GM18520 (cell line): ENCODE measurements at regions not wholly inside any gene's neighbourhood (a gene's known extent, or its start where the extent isn't known, plus 50 kb on each side); places are given as distances from the start of the nearest gene placed in this dataset.

ENCODE experiments used
- ATAC-seq: cut with Tn5 transposase; IDR thresholded peaks from one replicate; pipeline ENCODE4 v1.9.1; 2021; ENCODE audit not compliant: unreplicated experiment

DNA sequence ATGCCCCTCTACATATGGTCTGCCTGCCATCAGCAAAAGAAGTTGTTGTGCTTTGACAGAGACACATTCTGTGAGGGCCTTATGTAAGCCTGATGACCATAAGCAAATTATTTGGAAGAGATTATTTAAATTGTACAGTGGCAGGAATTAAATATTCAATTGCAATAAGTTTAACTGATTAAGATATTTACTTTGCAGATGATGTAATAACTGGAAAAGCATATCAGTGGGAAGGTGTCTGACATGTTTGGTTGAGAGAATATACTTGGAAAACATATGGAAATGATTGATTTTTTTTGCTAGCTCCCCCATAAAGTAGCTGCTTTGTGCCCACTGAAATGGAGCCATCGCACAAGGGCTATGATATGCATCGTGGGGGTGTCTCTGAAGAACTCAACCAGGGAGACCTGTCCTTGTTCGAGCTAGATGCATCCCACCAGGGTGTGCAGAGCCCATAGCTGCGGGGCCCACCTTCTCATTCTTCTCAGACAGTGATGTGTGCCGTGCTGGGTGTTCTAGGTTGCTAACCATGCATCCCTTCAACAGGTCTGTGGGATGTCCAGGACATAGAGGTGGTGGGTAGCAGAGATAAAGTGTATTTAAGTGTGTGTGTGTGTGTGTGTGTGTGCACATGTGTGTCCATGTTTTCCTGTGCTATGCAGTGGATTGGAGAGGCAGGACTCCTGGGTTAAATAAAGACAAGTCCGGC lies 90.4 kb upstream of the PARD3B start:
- no peak for ATAC-seq

DNA sequence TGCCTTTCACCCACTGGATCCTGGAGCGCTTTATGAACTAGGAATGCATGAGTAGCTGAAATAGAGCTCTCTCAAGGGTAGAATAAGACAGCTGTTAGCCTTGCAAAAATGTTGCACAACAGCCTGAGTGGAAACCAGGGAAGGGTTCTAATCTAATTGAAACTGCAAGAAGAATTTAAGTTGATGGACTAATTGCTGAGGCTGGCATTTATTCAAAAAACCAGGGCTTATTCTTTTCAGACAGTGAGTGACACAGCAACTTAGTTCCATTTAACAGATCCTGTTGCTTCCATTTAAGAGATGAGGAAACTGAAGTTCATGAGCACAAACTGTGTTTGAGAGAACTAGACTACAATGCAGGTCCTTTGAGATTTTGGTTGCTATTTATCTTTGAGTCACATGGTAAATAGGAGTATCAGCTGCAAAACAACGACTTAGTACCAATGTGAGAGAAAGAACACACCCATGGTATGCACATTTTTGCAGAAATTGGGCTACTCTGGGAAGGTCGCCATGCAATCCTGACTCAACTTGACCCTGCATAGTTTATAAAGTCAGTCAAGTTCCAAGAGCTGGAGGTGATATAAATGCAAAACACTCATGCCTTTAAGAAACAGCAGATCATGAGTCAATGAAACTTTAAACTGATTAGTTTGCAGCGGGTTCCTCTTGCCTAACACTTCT lies 76.4 kb upstream of the PARD3B start:
- ATAC-seq, result no peak

DNA sequence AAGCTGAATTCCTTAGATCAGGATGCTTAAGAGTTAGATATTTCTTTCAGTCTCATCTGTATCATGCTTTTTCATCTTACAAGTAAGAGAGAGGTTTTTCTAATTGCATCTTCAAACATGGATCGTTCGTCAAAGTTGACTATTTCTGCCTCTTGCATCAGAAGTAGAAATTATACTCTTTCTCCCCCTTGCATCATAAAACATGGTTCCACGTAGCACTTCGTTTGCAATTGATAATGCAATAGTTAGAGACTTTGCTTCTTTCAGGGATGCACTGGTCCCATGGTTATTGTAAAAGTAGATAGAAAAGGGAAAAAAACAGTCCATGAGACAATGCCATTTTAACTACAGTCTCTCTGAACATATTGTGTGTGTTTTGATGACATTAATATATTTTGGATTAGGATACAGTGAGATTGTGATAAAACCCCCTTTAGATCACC lies 75.1 kb upstream of the PARD3B start:
- no peak for ATAC-seq

DNA sequence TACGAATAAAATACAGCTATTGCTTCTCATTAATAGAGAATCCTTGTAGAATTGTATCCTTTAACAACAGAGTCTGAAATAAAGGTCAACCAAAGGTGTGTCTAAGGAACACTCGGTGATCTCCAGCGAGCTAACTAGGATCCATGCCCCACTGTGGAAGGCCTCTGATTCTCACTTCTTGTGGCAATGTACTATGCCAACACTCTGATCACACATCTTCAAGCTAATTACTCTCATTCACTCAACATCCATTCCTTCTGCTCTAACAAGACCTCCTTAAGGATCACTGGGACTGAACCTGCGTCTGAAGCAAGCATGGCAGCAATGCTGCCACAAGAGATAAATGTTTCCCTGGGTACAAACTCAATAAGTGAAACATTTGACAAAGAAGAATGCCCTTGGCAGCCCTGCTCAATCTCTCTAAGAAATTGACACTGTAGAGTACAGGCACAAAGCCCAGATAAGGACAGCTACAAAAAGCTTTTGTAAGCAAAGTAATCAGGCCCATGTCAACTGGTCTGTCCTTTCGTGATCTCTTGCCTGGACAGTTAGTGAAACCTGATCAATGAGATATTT lies 74.6 kb upstream of the PARD3B start:
- ATAC-seq, result no peak

DNA sequence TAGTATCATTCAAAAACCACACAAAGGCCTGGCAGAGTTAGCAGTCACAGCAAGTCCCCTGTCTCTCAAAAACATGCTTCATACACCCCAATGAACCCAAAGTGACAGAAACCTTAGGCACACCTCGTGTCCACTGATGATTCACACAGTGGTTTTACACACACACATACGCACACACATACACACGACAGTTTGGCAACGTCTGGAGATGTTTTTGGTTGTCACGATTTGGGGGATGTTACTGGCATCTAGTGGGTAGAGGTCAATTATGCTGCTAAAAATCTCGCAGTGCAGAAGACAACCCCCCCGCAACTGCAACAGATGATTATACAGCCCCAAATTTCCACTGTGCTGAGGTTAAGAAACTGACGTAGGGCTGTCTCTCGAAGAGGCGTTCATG lies 72.9 kb upstream of the PARD3B start:
- ATAC-seq, result no peak

DNA sequence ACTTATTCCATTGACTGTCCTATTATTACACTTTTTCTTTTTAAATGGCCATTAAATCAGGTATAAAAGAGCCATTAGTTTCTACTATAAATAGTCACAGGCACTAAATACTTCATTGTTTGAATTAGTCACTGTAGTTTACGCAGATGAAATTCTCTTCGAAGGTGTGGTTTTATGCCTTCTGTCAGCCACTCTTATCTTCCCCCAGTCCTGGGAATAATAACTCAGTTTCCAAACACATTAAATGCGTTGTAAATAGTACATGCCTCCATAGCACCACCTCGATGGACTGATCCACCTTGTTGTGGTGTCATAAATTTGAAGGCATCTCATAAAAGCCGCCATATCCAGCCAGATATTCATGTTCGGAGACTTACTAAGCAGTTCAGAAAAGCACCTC lies 72.1 kb upstream of the PARD3B start:
- ATAC-seq, result no peak

DNA sequence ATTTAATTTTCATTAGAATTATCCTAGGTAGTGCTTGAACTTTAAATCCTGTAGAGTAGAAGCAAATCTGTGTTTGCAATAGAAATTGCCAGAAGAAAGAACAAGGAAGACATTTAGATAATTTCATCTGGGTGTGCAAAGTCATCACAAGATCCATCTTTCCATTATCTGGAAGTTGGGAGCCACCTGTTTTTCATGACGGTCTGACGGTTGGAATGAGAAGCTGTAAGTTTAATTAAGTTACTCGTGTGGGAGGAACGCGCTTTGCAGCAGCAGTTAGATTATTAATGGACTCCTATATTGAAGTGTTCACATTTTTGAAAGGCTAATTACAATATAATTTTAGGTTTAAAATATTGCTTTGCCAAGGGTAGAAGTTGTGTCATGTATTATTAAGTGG lies 69.9 kb upstream of the PARD3B start:
- no peak for ATAC-seq

DNA sequence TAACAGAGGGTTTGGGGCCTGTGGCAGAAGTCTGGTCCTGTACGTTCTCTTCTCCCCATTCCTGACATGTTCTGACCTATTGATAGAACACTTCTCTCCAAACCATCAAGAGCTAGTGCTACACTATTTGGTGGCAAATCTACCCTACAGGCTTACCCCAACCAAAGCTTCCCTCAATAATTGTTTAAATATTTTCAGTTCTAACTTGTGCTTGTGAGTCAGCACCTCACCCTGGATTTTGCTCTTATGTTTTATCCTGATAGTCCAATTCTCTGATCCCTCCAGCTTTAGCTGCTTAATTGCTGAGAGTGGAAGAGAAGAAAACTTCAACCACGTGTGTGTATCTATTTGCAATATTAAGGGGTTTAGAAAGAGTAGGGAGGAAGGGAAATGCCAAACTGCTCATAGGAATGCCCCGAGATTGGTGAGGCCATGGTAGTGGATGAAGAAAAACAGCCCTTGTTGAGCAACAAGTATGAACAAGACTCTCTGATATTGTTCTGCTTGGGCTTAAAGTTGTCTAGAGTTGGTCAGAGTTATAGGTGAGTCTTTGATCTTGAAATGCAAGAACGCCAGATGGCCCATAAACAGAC lies 67.8 kb upstream of the PARD3B start:
- ATAC-seq, result no peak

DNA sequence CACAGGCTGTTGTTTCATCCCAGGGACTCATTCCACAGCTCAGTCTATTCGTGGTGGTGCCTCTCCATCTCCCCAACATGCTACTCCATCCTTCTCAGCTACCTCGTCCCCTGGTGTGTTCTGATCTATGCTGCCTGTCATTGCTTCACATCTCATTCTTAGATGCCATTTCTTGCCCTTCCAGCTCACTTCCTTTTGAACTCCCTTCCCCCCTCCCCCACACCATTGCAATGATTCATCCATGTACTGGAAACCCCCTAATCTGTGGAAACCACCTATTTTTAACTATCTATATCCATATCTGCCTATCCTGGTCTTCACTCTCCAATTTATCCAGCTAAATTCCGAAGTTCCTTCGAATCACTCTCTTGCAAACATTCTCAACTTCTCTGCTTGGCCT lies 65.7 kb upstream of the PARD3B start:
- no peak for ATAC-seq

DNA sequence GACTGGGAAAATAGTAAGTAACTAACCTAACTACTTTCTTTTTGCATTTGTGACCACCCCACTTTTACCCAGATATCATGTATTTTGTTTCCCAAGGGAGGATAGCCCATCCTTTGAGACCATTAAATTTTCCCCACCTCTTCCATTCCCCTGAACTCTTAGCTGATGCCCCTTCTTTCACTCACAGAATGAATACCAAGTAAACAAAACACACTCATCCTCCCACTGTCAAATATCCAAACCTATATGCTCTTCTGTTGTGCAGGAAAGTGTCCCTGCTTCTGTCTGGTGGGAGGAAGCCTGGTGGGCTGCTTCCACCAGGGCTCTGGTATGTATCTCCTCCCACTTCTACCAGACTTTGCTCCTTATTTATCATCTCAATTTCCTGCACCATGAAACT lies 64.6 kb upstream of the PARD3B start:
- no peak for ATAC-seq

DNA sequence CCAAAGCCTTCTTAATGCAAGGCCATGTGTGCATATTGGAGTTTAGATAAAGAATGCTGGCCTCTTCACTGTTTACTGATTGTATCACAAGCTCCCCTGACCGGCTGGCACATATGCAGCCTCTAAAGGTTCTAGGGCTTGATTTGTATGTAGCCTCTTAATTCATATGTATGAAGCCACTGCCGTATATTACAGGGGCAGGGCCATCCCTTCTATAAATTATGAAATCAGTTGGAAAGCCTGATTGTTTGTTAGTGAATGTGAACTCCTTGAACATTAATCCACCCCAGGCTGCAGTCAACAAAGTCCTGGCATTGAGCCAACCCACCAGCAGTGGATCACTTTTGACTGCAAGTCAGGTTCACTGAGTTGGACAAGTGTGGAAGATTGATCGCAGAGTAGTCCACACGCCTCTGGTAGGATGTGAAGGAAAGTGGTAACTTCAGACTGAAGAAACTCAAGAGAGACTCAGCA lies 61.6 kb upstream of the PARD3B start:
- ATAC-seq, result no peak

DNA sequence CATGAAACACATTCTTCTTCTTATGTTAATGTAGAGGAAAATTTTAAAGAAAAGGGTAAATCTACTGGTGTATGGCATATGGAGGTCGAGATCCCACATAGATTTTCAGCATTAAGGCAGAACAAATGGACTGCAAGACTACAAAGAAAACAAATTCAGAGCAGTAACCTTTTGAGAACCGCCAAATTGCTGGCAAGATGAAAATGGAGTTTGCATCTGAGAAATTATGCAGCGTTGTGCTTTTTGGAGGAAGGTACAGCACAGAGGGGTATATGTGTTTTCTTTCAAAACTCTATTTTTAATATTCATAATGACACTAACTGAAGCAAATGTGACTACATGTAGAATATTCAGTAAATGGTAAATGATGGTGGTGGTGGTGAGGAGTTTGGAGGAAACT lies 59.0 kb upstream of the PARD3B start:
- ATAC-seq, result no peak

DNA sequence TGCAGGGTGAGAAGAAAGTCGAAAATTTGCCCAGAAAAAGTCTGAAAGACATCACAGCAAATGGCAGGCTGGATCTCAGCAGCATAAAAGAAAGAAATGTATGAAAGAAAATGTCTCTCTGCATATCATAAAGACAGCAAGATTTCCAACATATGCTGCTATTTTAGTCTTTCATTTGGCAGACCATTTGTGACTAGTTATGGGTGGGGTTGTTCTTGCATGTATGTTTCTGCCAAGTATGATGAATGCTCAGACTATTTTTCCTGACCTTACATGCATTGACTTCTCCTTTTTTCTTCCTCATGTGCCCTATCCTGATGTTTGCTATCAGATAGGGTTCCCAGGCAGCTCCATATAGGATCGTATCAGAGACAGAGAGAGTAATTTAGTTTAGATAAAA lies 58.5 kb upstream of the PARD3B start:
- ATAC-seq, result no peak

DNA sequence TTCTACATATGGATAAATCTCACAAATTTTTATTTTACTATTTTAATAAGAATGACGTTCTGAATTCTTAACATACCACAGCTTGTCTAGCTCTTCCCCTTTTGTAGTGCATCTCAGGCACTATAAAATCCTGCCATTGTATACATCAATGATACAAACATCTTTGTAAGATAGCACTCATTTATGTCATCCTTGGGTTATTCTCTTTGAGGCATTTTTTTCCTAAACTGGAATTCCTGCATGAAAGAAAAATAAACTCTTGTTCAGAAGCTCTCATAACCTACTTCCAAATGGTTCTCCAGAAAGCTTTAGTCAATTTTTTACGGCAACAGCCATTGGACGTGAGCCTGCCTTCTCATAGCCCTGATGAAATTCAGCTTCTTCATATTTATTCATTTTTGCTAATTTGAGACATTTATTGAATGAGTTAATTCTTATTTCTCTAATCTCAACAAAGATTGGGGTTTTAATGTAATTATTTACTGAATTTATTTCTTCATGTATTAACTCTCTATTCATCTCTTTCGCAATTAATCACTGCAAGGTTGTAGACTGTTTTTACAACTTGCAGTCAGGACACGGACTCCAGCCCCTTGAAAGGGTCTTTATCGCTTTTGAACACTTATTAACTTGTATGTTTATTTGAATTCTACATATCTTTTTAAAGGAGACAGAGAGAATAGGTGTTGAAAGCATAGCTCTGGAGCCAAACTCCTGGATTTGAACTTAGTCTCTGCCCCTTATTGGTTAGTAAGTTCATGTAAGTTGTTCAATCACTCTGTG lies 57.6 kb upstream of the PARD3B start:
- ATAC-seq, result no peak

DNA sequence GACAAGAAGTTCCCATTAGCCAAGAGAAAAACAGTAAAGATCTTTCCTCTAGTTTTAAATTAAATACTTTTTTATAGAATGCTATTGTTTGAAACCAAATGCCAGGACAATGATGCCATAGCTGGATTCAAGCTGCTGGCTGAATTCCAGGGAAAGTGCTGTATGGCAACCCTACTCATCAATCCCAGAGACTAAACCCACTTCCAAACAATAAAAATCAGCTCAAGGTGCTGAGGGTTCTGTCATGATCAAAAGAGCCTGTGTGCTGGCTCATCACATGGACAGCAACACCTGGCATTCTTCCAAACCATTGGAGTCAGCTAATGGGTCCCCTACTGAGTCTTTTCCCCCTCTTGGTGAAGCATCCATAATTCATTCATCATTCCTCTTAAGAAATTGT lies 53.7 kb upstream of the PARD3B start:
- ATAC-seq, result no peak

DNA sequence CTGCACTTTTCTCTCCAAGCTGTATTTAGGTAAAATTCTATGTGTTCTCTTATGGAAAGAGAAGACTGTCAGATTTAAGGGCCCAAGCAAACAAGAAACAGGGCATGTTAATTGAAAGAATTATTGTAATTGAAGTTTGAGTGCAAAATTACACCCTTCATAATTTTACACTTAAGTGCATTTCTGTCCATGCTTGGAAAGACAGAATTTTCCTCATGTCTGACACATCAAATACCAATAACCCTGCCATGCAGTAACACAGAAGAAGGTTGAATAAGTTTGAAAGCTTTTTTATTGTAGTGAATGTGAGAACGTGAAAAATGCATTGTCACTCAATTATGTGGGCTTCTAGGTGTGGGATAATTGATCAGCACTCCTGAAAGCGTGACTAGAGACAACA lies 52.9 kb upstream of the PARD3B start:
- ATAC-seq, result no peak

DNA sequence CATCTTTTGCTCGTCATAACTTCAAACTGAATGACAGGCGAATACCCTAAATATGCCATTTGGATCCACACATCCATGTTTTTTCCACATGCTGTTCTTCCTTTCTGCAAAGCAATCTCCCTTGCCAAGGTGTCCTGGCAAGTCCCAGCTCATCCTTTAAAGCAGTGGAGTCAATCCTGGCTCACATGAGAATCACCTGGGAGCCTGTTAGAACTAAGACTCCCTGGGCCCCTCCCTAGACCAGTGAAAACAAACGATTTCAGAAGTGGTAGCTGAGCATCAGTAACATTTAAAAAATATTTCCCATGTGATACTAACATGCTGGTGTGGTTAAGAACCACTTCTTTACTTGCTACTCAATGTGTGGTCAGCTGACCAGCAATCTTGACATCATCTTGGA lies 50.6 kb upstream of the PARD3B start:
- ATAC-seq, result no peak

DNA sequence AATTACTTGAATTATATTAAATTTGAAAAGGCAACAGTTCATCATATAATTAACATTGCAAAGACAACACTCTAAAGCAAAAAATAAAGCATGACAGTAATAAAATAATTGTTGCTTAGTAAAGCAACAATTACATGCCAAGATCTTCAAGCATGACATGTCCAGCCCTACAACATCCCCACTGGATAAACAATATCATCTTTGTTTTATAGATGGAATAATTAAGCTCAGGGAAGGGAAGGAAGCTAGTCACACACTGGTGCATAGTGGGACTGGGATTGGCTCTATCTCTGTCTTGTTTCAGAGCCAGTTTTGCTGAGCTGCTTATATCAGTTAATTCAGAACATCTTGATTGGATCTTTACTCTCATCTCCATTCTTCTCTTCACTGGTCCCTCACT lies 49.9 kb upstream of the PARD3B start:
- no peak for ATAC-seq
